Hepatocyte (in vitro differentiated cells): ENCODE measurements at regions not wholly inside any gene's neighbourhood (a gene's known extent, or its start where the extent isn't known, plus 50 kb on each side); places are given as distances from the start of the nearest gene placed in this dataset.

Experiments used
- DNase-seq: peaks from one replicate; pipeline ENCODE4 v3.0.0-alpha.2; 2016; ENCODE audit warnings: low spot score
- H2AFZ ChIP-seq: fragments of 200-600 bp; sonication (generic); 2 replicates; pipeline ENCODE4 v1.6.0; 2016; ENCODE audit warnings: antibody characterized with exemption, mild to moderate bottlenecking
- H3K27ac ChIP-seq: fragments of 200-600 bp; sonication (generic); 2 replicates; pipeline ENCODE4 v1.5.1; 2016; ENCODE audit warnings: mild to moderate bottlenecking
- H3K27me3 ChIP-seq: fragments of 200-600 bp; sonication (generic); 2 replicates; pipeline ENCODE4 v1.6.1; 2016
- H3K36me3 ChIP-seq: fragments of 200-600 bp; sonication (generic); replicated peaks from 2 replicates; pipeline ENCODE4 v1.5.1; 2016; ENCODE audit warnings: low read depth; ENCODE audit not compliant: insufficient read depth
- H3K4me1 ChIP-seq: fragments of 200-600 bp; sonication (generic); 2 replicates; pipeline ENCODE4 v1.5.1; 2016; ENCODE audit warnings: mild to moderate bottlenecking, moderate library complexity; ENCODE audit not compliant: insufficient read depth
- H3K4me2 ChIP-seq: fragments of 200-600 bp; sonication (generic); 2 replicates; pipeline ENCODE4 v1.6.0; 2016
- H3K4me3 ChIP-seq: fragments of 200-600 bp; sonication (generic); 2 replicates; pipeline ENCODE4 v1.5.1; 2016; ENCODE audit warnings: mild to moderate bottlenecking
- H3K79me2 ChIP-seq: fragments of 200-600 bp; sonication (generic); 2 replicates; pipeline ENCODE4 v1.6.0; 2017; ENCODE audit warnings: mild to moderate bottlenecking
- H3K9me2 ChIP-seq: fragments of 200-600 bp; sonication (generic); replicated peaks from 2 replicates; pipeline ENCODE4 v1.6.0; 2017; ENCODE audit warnings: mild to moderate bottlenecking; ENCODE audit not compliant: insufficient read depth
- H3K9me3 ChIP-seq: fragments of 200-600 bp; sonication (generic); 2 replicates; pipeline ENCODE4 v1.5.1; 2016; ENCODE audit warnings: low read depth, mild to moderate bottlenecking
- H4K20me1 ChIP-seq: fragments of 200-600 bp; sonication (generic); 2 replicates; pipeline ENCODE4 v1.6.0; 2016; ENCODE audit warnings: mild to moderate bottlenecking; ENCODE audit not compliant: insufficient read depth, poor library complexity, severe bottlenecking
- CTCF ChIP-seq: fragments of 200-600 bp; sonication (generic); IDR thresholded peaks from 2 replicates; pipeline ENCODE4 v1.5.1; 2016; ENCODE audit warnings: antibody characterized with exemption, mild to moderate bottlenecking; ENCODE audit not compliant: poor library complexity
- EZH2 ChIP-seq: fragments of 200-600 bp; sonication (generic); IDR thresholded peaks from 2 replicates; pipeline ENCODE4 v1.6.1; 2016; ENCODE audit warnings: antibody characterized with exemption, mild to moderate bottlenecking, borderline replicate concordance
- EZH2phosphoT487 ChIP-seq: fragments of 200-600 bp; sonication (generic); IDR thresholded peaks from one replicate; pipeline ENCODE4 v1.6.1; 2018; ENCODE audit warnings: antibody characterized with exemption, mild to moderate bottlenecking, low read depth, moderate library complexity; ENCODE audit not compliant: unreplicated experiment, severe bottlenecking
- WGBS: methylation state at CpG from one replicate; pipeline ENCODE4 v1.1.6; 2016; ENCODE audit warnings: low lambda C conversion rate; ENCODE audit errors: missing lambda C conversion rate; 5-methylcytosine and 5-hydroxymethylcytosine counted together

GRCh38 chr1:157400766-157401165 lies 151.5 kb downstream of the FCRL5 start:
- Histone ChIP-seq H3K27me3 (no peaks in the 10 kb centered on the region), H4K20me1 (no peaks in the 10 kb centered on the region), H3K9me2 (no peaks in the 10 kb centered on the region), H3K79me2 (no peaks in the 10 kb centered on the region), H3K9me3 (no peaks in the 10 kb centered on the region), H3K27ac (no peak overlapping the region), H2AFZ (no peak overlapping the region), H3K4me2 (no peak overlapping the region), H3K4me3 (no peak overlapping the region), H3K4me1 (peaks cover 6% of the 10 kb centered on the region), H3K36me3 (no peaks in the 10 kb centered on the region)
- WGBS = 40% methylated on average over 6 of the region's 6 CpGs
- no peak for DNase-seq
- TF ChIP-seq EZH2phosphoT487 (no peak), CTCF (no peak), EZH2 (no peak)

DNA sequence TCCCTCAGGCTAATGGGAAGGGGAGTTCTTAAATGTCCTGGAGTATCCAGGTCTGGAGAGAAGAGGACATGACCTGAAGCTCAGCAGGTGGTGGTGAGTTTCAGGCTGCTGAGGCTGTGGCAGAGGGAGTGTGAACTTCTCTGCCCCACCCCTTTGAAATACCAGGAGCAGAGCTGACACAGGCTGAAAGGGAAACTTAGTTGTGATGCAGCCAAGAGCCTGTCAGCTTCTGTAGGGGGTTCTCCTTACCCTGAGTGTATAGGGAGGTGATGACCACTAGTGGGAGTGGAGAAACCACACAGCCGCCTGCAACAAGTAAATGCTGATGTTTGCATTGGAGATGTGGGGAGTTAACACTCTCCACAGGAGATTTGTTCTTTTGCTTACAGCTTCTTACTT lies 152.3 kb downstream of the FCRL5 start:
- no peaks in the 10 kb centered on the region for H3K27me3 ChIP-seq
- TF ChIP-seq EZH2phosphoT487 = no peak
- TF ChIP-seq CTCF = no peak
- no peak for TF ChIP-seq EZH2
- no peaks in the 10 kb centered on the region for H3K9me3 ChIP-seq
- H3K4me3 ChIP-seq = no peak overlapping the region
- no peak overlapping the region for H3K4me2 ChIP-seq
- no peaks in the 10 kb centered on the region for H3K9me2 ChIP-seq
- no peaks in the 10 kb centered on the region for H3K79me2 ChIP-seq
- no peaks in the 10 kb centered on the region for H4K20me1 ChIP-seq
- WGBS = 60% methylated on average over 1 of the region's 1 CpG
- peaks cover 6% of the 10 kb centered on the region for H3K4me1 ChIP-seq
- H3K27ac ChIP-seq = no peak overlapping the region
- DNase-seq = peak; percentile 41
- no peaks in the 10 kb centered on the region for H3K36me3 ChIP-seq
- no peak overlapping the region for H2AFZ ChIP-seq

DNA sequence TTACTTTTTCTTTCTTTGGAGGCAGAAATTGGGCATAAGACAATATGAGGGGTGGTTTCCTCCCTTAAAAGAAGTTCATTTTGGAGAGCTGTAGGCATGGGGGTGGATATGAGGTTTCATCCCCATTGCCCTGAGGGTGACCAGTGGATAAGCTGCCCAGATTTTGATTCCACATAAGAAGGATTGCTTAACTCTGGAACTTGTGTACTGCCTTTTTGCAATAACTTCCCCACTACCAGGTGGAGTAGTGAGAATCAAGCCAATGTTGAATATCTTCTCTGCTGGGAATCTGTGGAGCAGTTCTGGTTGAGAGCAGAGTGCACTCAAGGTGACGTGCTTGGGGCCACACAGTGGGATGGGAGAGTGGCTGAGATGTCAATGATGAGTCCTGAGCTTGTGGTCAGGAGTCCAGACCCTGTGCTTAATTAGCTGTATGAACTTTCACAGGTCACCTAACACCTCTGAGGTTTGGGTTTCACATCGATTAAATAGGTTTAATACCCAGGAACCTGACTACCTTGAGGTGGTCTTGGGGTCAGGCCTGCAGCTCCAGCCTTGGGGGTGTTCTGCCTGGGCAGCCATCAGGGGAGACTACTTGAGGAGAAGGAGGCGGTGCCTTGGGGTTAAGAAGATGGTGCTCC lies 152.9 kb downstream of the FCRL5 start:
- Histone ChIP-seq H4K20me1 (no peaks in the 10 kb centered on the region), H3K79me2 (no peaks in the 10 kb centered on the region), H3K36me3 (no peaks in the 10 kb centered on the region), H3K4me2 (no peak overlapping the region), H3K27ac (no peak overlapping the region), H3K9me2 (no peaks in the 10 kb centered on the region), H3K27me3 (no peaks in the 10 kb centered on the region), H3K4me3 (no peak overlapping the region), H3K4me1 (peaks cover 6% of the 10 kb centered on the region), H2AFZ (no peak overlapping the region), H3K9me3 (no peaks in the 10 kb centered on the region)
- no peak for DNase-seq
- TF ChIP-seq EZH2 (no peak), CTCF (no peak), EZH2phosphoT487 (no peak)
- WGBS = 61% methylated on average over 3 of the region's 3 CpGs

- Histone ChIP-seq H2AFZ (no peak overlapping the region), H3K27ac (no peak overlapping the region), H4K20me1 (no peaks in the 10 kb centered on the region), H3K9me3 (no peaks in the 10 kb centered on the region), H3K36me3 (no peaks in the 10 kb centered on the region), H3K79me2 (no peaks in the 10 kb centered on the region), H3K9me2 (no peaks in the 10 kb centered on the region), H3K4me2 (no peak overlapping the region), H3K4me3 (no peak overlapping the region), H3K4me1 (no peaks in the 10 kb centered on the region), H3K27me3 (no peaks in the 10 kb centered on the region)
- WGBS = 43% methylated on average over 6 of the region's 6 CpGs
- peak; percentile 28 for DNase-seq
- no peak for TF ChIP-seq EZH2
- no peak for TF ChIP-seq CTCF
- TF ChIP-seq EZH2phosphoT487 = no peak
These were observed 161.7 kb downstream of the FCRL5 start for GRCh38 chr1:157390651-157391050.
